Colonic mucosa (tissue), 4 donors: ENCODE measurements at regions not wholly inside any gene's neighbourhood (a gene's known extent, or its start where the extent isn't known, plus 50 kb on each side); places are given as distances from the start of the nearest gene placed in this dataset.

ENCODE experiments used
- DNase-seq: peaks from one replicate; pipeline ENCODE4 v3.0.0-alpha.2; 2020
- H3K27ac ChIP-seq: fragments of 200-600 bp; one replicate; pipeline ENCODE4 v1.8.0; 2021
- H3K27me3 ChIP-seq: fragments of 200-600 bp; one replicate; pipeline ENCODE4 v1.8.0; 2021
- H3K36me3 ChIP-seq: fragments of 200-600 bp; one replicate; pipeline ENCODE4 v1.8.0; 2021
- H3K4me1 ChIP-seq: fragments of 200-600 bp; one replicate; pipeline ENCODE4 v1.8.0; 2021; ENCODE audit warnings: mild to moderate bottlenecking
- H3K4me3 ChIP-seq: fragments of 200-600 bp; one replicate; pipeline ENCODE4 v1.8.0; 2021
- H3K9ac ChIP-seq, 2 donors: one replicate each; pipeline ENCODE4 v1.7.0; 2013; ENCODE audit warnings: control low read depth in 2 of 2, low read depth in 2 of 2, low read length in 2 of 2
- H3K9me3 ChIP-seq: fragments of 200-600 bp; one replicate; pipeline ENCODE4 v1.8.0; 2021
- CTCF ChIP-seq: fragments of 200-600 bp; IDR thresholded peaks from one replicate; pipeline ENCODE4 v1.8.0; 2022; ENCODE audit warnings: antibody characterized with exemption, mild to moderate bottlenecking
- intact Hi-C: fragments of 100-400 bp; cut with DNase I; formaldehyde crosslinking; loops from one replicate; pipeline ENCODE4 v1.14.1; 2022
- donor health status: healthy.
- donor health status: DM: no; HTN: no; CAD: no.
- donor health status: DM: no; HTN: no; CAD: no.

- H3K4me3 ChIP-seq: no peak overlapping the region
- no peak for TF ChIP-seq CTCF
- no peaks in the 10 kb centered on the region for H3K4me1 ChIP-seq
- H3K27ac ChIP-seq: no peak overlapping the region
- intact Hi-C loops: loop anchor here (5.0 kb wide), 2 partner anchors 49 to 624 kb away; no protein-coding TSS in a partner anchor
- H3K9ac ChIP-seq: no peak overlapping the region
- no peaks in the 10 kb centered on the region for H3K27me3 ChIP-seq
- DNase-seq: no peak
- H3K36me3 ChIP-seq: no peaks in the 10 kb centered on the region
- no peaks in the 10 kb centered on the region for H3K9me3 ChIP-seq
Observed at GRCh38 chr11:119483341-119483880, 60.4 kb upstream of the THY1 start.

DNA sequence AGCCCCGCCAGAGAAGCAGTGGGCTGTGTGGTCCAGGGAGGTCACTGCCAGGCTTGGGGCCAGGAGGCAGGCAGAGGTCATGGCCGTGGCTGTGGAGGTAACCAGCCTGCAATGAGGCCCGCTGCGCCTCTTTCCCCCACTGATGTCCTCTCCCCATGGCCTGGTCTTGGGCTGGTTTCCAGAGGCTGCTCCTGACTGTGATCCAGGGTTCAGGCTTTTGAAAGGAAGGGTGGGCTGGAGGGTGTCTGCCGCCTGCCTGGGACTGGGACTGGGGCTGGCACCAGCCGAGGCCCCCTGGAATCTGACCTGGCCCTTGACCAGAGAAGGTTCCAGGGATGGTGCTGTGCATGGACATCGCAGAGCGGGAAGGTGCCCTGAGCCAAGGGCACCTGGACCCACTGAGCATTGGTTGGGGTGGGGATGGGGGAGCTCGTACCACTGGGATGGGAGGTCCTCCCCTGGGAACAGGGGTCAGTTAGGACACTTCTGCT, 59.6 kb upstream of the THY1 start:
- no peak overlapping the region for H3K27ac ChIP-seq
- H3K9me3 ChIP-seq: no peaks in the 10 kb centered on the region
- H3K4me3 ChIP-seq: no peak overlapping the region
- no peak for TF ChIP-seq CTCF
- intact Hi-C loops: loop anchor here (5.0 kb wide), 2 partner anchors 50 to 625 kb away; no protein-coding TSS in a partner anchor
- DNase-seq: no peak
- H3K9ac ChIP-seq: no peak overlapping the region
- H3K36me3 ChIP-seq: no peaks in the 10 kb centered on the region
- H3K4me1 ChIP-seq: no peaks in the 10 kb centered on the region
- no peaks in the 10 kb centered on the region for H3K27me3 ChIP-seq

- DNase-seq: no peak
- intact Hi-C loops: loop anchor here (5.0 kb wide), 2 partner anchors 50 to 625 kb away; no protein-coding TSS in a partner anchor
- TF ChIP-seq CTCF: peak; percentile 15
- no peaks in the 10 kb centered on the region for H3K9me3 ChIP-seq
- H3K36me3 ChIP-seq: no peaks in the 10 kb centered on the region
- no peak overlapping the region for H3K9ac ChIP-seq
- no peak overlapping the region for H3K27ac ChIP-seq
- no peak overlapping the region for H3K4me3 ChIP-seq
- no peaks in the 10 kb centered on the region for H3K27me3 ChIP-seq
- H3K4me1 ChIP-seq: no peaks in the 10 kb centered on the region
Observed at GRCh38 chr11:119481667-119482400, 58.9 kb upstream of the THY1 start.

GRCh38 chr11:119481021-119481666, 58.2 kb upstream of the THY1 start:
- Histone ChIP-seq H3K4me3 (no peak overlapping the region), H3K9ac (no peak overlapping the region)

More at GRCh38 chr11:119481021-119481666, 58.2 kb upstream of the THY1 start:
- Histone ChIP-seq H3K27ac (no peak overlapping the region), H3K36me3 (no peaks in the 10 kb centered on the region), H3K4me1 (no peaks in the 10 kb centered on the region), H3K27me3 (no peaks in the 10 kb centered on the region), H3K9me3 (no peaks in the 10 kb centered on the region)
- TF ChIP-seq CTCF: peak; percentile 97
- DNase-seq: peak; percentile 86
- intact Hi-C loops: loop anchor here (5.0 kb wide), 2 partner anchors 51 to 626 kb away; no protein-coding TSS in a partner anchor
